GM12864 (cell line): ENCODE measurements at regions not wholly inside any gene's neighbourhood (a gene's known extent, or its start where the extent isn't known, plus 50 kb on each side); places are given as distances from the start of the nearest gene placed in this dataset.

Experiments used
- DNase-seq: peaks from one replicate; pipeline ENCODE4 v3.0.0-alpha.2; 2011; ENCODE audit warnings: low read depth
- H3K4me3 ChIP-seq: 2 replicates; pipeline ENCODE4 v1.5.1; 2011; ENCODE audit warnings: mild to moderate bottlenecking, low read depth, low read length, control low read depth
- CTCF ChIP-seq: IDR thresholded peaks from 2 replicates; pipeline ENCODE4 v1.5.1; 2011; ENCODE audit warnings: low read depth, mild to moderate bottlenecking, moderate library complexity, low read length, control low read depth, inconsistent platforms; ENCODE audit errors: missing control alignments

GRCh38 chr5:8952147-8952546, 593.7 kb downstream of the SEMA5A start:
- no peak overlapping the region for H3K4me3 ChIP-seq
- no peak for DNase-seq
- no peak for TF ChIP-seq CTCF

- DNase-seq = peak; percentile 46
- no peak overlapping the region for H3K4me3 ChIP-seq
- TF ChIP-seq CTCF = no peak
Measured at GRCh38 chr5:8953016-8953415, 592.9 kb downstream of the SEMA5A start.

GRCh38 chr5:8953911-8954438, 591.9 kb downstream of the SEMA5A start:
- DNase-seq = no peak
- no peak for TF ChIP-seq CTCF
- no peak overlapping the region for H3K4me3 ChIP-seq

GRCh38 chr5:8954801-8955200, 591.1 kb downstream of the SEMA5A start:
- no peak for DNase-seq
- H3K4me3 ChIP-seq = no peak overlapping the region
- TF ChIP-seq CTCF = no peak

GRCh38 chr5:8956659-8957058, 589.2 kb downstream of the SEMA5A start:
- no peak for TF ChIP-seq CTCF
- H3K4me3 ChIP-seq = no peak overlapping the region
- no peak for DNase-seq

GRCh38 chr5:8958602-8959001, 587.3 kb downstream of the SEMA5A start:
- TF ChIP-seq CTCF = no peak
- no peak for DNase-seq
- H3K4me3 ChIP-seq = no peak overlapping the region

- TF ChIP-seq CTCF = no peak
- H3K4me3 ChIP-seq = no peak overlapping the region
- no peak for DNase-seq
Measured at GRCh38 chr5:8961219-8961618, 584.7 kb downstream of the SEMA5A start.
